ENCODE measurements at regions not wholly inside any gene's neighbourhood (a gene's known extent, or its start where the extent isn't known, plus 50 kb on each side); places are given as distances from the start of the nearest gene placed in this dataset.

- FAIRE-seq (no peak), DNase-seq (ENCODE audit: low read depth, low spot score) (no peak)
- Histone ChIP-seq H3K36me3 (ENCODE audit: control insufficient read depth in 2 of 2, extremely low read depth in 1 of 2, insufficient read depth in 2 of 2, low read length in 2 of 2) (no peaks in the 10 kb centered on the region), H3K4me2 (ENCODE audit: insufficient read depth, low read length) (no peak overlapping the region), H2AFZ (ENCODE audit: low read depth, low read length) (no peak overlapping the region), H3K27me3 (ENCODE audit: control insufficient read depth in 2 of 2, insufficient read depth in 2 of 2, low read length in 2 of 2) (no peaks in the 10 kb centered on the region), H3K9ac (replicated peaks; ENCODE audit: extremely low read depth, insufficient read depth, low read length) (no peak overlapping the region), H4K20me1 (replicated peaks; ENCODE audit: control insufficient read depth, extremely low read depth, insufficient read depth, low read length) (no peaks in the 10 kb centered on the region), H3K27ac (ENCODE audit: insufficient read depth, low read depth, low read length) (no peak overlapping the region), H3K4me1 (ENCODE audit: control insufficient read depth, extremely low read depth, insufficient read depth, low read length) (no peaks in the 10 kb centered on the region), H3K4me3 (replicated peaks in 1 of 3; ENCODE audit: insufficient read depth in 1 of 3, low read depth in 1 of 3, low read length in 3 of 3) (no peak overlapping the region), H3K9me3 (replicated peaks; ENCODE audit: control insufficient read depth, insufficient read depth, low read length) (no peaks in the 10 kb centered on the region), H3K9me1 (replicated peaks; ENCODE audit: control insufficient read depth, extremely low read depth, insufficient read depth, low read length) (no peaks in the 10 kb centered on the region), H3K79me2 (ENCODE audit: control insufficient read depth, insufficient read depth, low read length) (no peaks in the 10 kb centered on the region)
- no TSS peak for BruUV-seq (replicated peaks)
- dilution Hi-C loops (cut with MboI; ENCODE audit: extremely low pct_ligation_motif_present, low sequenced_read_pairs) (no loop called here), intact Hi-C loops (cut with micrococcal nuclease) (no loop called here)
- ChIA-PET POLR2A (no interaction called here), CTCF (no interaction called here)
- no peak for TF ChIP-seq JUN (IDR thresholded peaks at IDR 0.05; ENCODE audit: borderline replicate concordance, insufficient read depth, insufficient read length, low read depth)
- no peak for TF ChIP-seq POLR2A (IDR thresholded peaks at IDR 0.05; ENCODE audit: low read depth, low read length)
- TF ChIP-seq CTCF (IDR thresholded peaks at IDR 0.05; ENCODE audit: extremely low read depth in 1 of 2, insufficient read depth in 1 of 2, low read depth in 1 of 2, low read length in 2 of 2), result no peak
- no peak for TF ChIP-seq GATA2 (IDR thresholded peaks at IDR 0.05; ENCODE audit: insufficient read depth, insufficient read length, low read depth, low read length)
- no peak for TF ChIP-seq MAX (IDR thresholded peaks at IDR 0.05; ENCODE audit: insufficient read depth, insufficient read length)
- no peak for TF ChIP-seq EZH2 (IDR thresholded peaks at IDR 0.05; ENCODE audit: borderline replicate concordance, low read depth, low read length, severe bottlenecking)
- TF ChIP-seq MYC (IDR thresholded peaks at IDR 0.05; ENCODE audit: low read depth, low read length), result no peak
- TF ChIP-seq FOS (IDR thresholded peaks at IDR 0.05; ENCODE audit: borderline replicate concordance, insufficient read depth, low read length), result no peak
- TF ChIP-seq POLR2AphosphoS5 (IDR thresholded peaks at IDR 0.05; ENCODE audit: insufficient read depth, low read depth, low read length), result no peak
These were observed 112.9 kb upstream of the ZKSCAN2 start for GRCh38 chr16:25370541-25370940.
